ENCODE measurements at regions not wholly inside any gene's neighbourhood (a gene's known extent, or its start where the extent isn't known, plus 50 kb on each side); places are given as distances from the start of the nearest gene placed in this dataset.

DNA sequence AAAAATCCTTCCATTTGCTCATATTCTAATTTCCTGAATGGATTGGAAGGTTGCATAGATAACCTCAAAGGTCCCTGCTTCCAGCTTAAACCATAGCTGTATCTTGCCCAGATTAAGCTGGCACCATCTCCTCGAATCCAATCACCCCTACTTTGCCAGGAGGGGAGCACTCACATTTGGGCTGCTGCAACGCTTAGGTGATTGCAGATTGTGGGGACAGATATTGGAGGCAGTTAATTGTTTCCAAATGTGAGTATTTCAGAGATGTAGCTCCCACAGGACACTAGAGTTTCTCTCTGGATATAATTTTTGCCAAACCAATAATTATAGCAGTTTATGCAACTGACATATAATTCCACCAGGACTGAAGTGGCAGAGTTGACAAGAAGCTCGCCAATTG lies 53.5 kb upstream of the ACSL1 start:
- H3K36me3 Mint-ChIP-seq, result no peaks in the 10 kb centered on the region
- no peak overlapping the region for H3K4me3 Mint-ChIP-seq
- H3K27me3 Mint-ChIP-seq, result no peaks in the 10 kb centered on the region
- peaks cover 0 to 3% of the 10 kb centered on the region in 2 donors for H3K4me1 Mint-ChIP-seq
- no peak for DNase-seq
- H3K27ac Mint-ChIP-seq, result no peak overlapping the region
- H3K9me3 Mint-ChIP-seq, result no peaks in the 10 kb centered on the region
- ATAC-seq (replicated peaks), result no peak

DNA sequence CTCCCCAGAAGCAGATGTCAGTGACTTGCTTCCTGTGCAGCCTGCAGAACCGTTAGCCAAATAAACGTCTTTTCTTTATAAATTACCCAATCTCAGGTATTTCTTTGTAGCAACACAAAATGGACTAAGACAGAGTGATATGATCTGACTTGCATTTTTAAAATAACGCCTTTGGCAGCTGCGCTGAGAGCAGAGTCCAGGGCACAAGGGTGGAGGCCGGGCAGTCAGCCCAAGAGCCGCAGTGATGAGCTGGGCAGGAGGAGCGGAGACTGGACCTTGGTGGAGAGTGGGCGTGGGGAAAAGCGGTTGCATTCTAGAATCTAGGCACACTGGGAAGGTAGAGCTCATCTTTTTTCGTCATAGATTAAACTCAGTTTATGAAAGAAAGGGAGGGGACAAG lies 56.5 kb upstream of the ACSL1 start:
- DNase-seq (no peak), ATAC-seq (replicated peaks) (no peak)
- Mint-ChIP-seq H3K36me3 (no peaks in the 10 kb centered on the region), H3K27ac (no peak overlapping the region), H3K4me1 (peaks cover 0 to 3% of the 10 kb centered on the region in 2 donors), H3K9me3 (no peaks in the 10 kb centered on the region), H3K27me3 (no peaks in the 10 kb centered on the region), H3K4me3 (no peak overlapping the region)

DNA sequence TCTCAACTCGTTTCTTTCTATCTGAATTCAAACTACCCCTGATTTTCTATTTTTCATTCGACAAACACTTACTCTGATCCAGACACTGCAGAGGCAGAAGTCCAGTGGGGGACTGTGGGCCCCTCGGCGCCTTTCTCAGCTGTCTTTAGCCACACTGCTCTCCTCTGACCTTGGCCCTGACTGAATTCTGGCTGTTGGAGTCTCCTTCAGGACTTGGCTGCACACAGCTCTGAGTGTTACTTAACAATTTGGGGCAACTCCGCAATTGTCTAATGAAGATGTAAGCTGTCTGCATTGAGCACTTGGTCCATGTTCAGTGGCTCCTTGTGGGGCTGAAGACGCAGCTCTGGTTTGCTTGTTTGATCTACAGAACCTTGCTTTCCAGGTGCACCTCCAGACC lies 57.3 kb upstream of the ACSL1 start:
- Mint-ChIP-seq H3K27ac (no peak overlapping the region), H3K27me3 (no peaks in the 10 kb centered on the region), H3K4me1 (peaks cover 0 to 3% of the 10 kb centered on the region in 2 donors), H3K4me3 (no peak overlapping the region), H3K9me3 (no peaks in the 10 kb centered on the region), H3K36me3 (no peaks in the 10 kb centered on the region)
- DNase-seq (no peak), ATAC-seq (replicated peaks) (no peak)

DNA sequence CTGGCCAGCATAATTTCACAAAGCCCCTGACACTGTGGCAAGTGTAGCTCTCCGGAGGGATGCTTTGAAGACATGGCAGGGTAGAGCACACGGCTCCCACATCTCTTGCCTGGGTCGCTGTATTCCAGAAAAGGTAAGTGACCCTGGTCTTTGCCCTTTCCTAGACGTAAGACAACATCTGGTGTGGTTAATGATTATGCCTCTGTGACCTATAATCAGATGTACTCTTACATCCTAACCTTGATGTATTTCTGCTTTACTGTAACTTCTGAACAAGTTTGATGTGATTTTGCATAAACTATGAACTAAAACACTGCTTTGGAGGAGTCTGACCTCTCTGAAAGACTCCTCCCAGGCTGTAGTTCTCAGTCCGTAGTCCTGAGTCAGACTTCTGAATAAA lies 59.1 kb upstream of the ACSL1 start:
- Mint-ChIP-seq H3K4me1 (peaks cover 9 to 10% of the 10 kb centered on the region in 2 donors), H3K9me3 (no peaks in the 10 kb centered on the region), H3K4me3 (no peak overlapping the region), H3K36me3 (no peaks in the 10 kb centered on the region), H3K27ac (no peak overlapping the region), H3K27me3 (no peaks in the 10 kb centered on the region)
- DNase-seq (no peak), ATAC-seq (replicated peaks) (no peak)

DNA sequence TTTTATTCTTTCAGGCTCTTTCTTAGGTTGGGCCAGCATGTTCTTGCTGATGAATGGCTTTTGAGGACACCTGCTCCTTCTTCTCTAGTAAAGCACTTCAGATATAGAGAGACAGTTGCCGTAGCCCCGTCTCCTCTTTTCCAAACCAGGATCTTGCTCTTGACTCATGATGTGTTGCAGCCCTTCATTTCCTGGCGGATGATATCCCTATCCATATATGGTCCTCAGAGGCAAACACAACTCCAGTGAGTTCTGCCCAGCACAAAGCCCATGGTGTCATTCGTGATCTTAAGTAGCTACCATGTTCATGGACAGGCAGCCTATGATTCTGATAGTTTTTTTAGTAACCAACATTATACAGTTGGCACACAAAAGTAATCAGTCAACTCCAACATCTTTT lies 59.8 kb upstream of the ACSL1 start:
- H3K27ac Mint-ChIP-seq, result no peak overlapping the region
- no peaks in the 10 kb centered on the region for H3K9me3 Mint-ChIP-seq

DNA sequence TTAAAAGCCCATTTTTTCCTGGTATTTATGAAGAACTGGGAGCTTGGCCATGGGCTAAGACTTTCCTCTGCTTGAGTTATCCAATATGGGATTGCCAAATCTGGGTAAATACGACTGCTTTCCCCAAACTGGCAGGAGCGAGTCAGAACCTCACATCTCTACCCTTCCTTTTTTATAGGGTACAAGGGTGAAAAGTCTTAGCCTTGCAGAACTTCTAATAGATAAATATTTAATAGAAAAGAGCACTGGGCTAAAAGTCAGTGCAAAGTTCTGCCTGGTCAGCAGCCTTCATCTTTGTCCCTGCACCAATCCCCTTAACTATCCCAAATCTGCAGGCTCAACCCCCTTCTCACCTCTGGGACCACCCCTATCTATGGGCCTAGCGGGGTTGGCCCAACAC lies 61.6 kb upstream of the ACSL1 start:
- Mint-ChIP-seq H3K36me3 (no peaks in the 10 kb centered on the region), H3K4me3 (no peak overlapping the region), H3K9me3 (no peaks in the 10 kb centered on the region), H3K27me3 (no peaks in the 10 kb centered on the region), H3K4me1 (peaks cover 15 to 16% of the 10 kb centered on the region in 2 donors), H3K27ac (no peak overlapping the region)
- DNase-seq (no peak), ATAC-seq (replicated peaks) (no peak)

More for the DNA sequence above, 59.8 kb upstream of the ACSL1 start:
- ATAC-seq (replicated peaks) (no peak), DNase-seq (no peak)
- no peaks in the 10 kb centered on the region for H3K27me3 Mint-ChIP-seq
- H3K36me3 Mint-ChIP-seq, result no peaks in the 10 kb centered on the region
- H3K4me1 Mint-ChIP-seq, result peaks cover 15 to 16% of the 10 kb centered on the region in 2 donors
- no peak overlapping the region for H3K4me3 Mint-ChIP-seq

DNA sequence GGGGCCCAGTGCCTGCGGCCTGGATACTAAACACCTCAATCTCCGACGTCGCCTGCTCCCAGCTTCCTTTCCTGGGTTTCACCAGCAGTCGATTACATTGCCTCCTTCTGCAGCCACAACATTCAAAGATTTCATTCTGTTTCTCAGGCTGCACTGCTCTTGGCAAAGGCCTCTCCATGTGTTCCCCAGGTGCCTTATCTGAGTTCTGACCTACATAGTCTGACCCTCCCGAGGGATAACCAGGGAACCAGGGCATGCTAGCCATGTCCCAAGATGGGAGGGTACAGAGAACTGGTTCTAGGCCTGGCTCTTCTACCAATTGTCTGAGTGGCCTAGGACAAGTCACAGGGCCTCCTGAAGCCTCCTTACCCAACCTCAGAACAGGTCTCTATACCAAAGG lies 62.2 kb upstream of the ACSL1 start:
- ATAC-seq (replicated peaks), result no peak
- Mint-ChIP-seq H3K27me3 (no peaks in the 10 kb centered on the region), H3K4me1 (peaks cover 13 to 16% of the 10 kb centered on the region in 2 donors), H3K9me3 (no peaks in the 10 kb centered on the region), H3K27ac (no peak overlapping the region), H3K36me3 (no peaks in the 10 kb centered on the region), H3K4me3 (no peak overlapping the region)
- DNase-seq, result no peak

DNA sequence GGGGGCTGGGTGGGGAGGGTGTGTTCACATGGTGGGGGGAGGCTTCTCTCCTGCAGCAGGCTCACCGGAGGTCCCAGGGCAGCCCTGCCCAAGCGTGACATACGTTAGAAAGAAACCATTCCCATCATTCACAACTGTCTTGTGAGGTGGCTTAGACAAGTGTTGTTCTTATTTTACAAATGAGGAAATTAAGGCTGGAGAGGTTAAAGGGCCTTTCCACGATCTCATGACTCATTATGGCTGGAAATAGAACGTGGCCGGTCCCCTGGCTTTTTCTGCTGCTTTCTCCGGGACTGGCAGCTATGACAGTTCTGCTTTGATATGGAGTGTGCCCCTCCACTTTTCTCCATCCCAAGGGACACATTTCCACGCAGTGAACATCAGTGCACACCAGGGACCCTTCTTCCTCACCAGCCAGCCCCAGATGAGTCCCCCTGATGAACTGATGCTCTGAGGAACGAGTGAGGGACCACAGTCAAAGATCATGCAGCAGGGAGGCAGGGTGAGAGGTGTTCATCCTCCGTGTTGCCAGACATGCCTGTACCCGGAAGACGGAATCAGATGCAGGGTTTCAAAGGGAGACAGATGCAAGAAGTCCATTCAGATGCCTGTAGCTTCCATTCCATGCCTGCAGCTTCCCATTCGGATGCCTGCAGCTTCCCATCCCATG lies 64.0 kb upstream of the ACSL1 start:
- peak overlapping the region; percentile 40 to 52 for H3K4me3 Mint-ChIP-seq
- H3K27ac Mint-ChIP-seq, result peak overlapping the region; percentile 38
- peaks cover 2 to 7% of the 10 kb centered on the region in 2 donors for H3K9me3 Mint-ChIP-seq
- DNase-seq (peak; percentile 6), ATAC-seq (replicated peaks) (peak; percentile 67 to 91)
- peaks cover 15 to 16% of the 10 kb centered on the region in 2 donors for H3K4me1 Mint-ChIP-seq
- peaks cover 0 to 3% of the 10 kb centered on the region in 2 donors for H3K36me3 Mint-ChIP-seq
- H3K27me3 Mint-ChIP-seq, result peaks cover 0 to 3% of the 10 kb centered on the region in 2 donors

DNA sequence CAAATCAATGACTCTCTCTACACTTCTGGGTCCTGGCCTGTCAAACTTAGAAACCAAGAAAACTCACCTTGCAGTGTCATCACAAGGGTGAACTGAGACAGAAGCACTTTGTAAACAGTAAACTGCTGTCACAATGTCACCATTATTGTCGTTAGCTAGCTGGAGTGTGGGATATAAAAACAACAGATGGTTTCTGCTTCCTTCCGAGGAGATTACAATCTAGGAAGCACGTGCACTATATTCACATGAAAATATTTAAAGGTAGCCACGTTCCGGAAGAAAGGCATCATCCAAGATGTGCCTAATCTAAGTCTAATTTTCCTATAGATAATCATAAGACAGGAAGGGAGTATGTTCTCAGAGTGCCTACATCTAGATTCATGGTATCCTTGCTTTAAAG lies 64.7 kb upstream of the ACSL1 start:
- no peak overlapping the region for H3K27ac Mint-ChIP-seq
- DNase-seq, result no peak
- peaks cover 19 to 22% of the 10 kb centered on the region in 2 donors for H3K4me1 Mint-ChIP-seq
- no peak for ATAC-seq (replicated peaks)
- peaks cover 0 to 3% of the 10 kb centered on the region in 2 donors for H3K36me3 Mint-ChIP-seq
- H3K9me3 Mint-ChIP-seq, result peaks cover 2 to 7% of the 10 kb centered on the region in 2 donors
- peak overlapping the region in 1 of 2 donors; percentile 3 for H3K4me3 Mint-ChIP-seq
- H3K27me3 Mint-ChIP-seq, result peaks cover 0 to 3% of the 10 kb centered on the region in 2 donors

DNA sequence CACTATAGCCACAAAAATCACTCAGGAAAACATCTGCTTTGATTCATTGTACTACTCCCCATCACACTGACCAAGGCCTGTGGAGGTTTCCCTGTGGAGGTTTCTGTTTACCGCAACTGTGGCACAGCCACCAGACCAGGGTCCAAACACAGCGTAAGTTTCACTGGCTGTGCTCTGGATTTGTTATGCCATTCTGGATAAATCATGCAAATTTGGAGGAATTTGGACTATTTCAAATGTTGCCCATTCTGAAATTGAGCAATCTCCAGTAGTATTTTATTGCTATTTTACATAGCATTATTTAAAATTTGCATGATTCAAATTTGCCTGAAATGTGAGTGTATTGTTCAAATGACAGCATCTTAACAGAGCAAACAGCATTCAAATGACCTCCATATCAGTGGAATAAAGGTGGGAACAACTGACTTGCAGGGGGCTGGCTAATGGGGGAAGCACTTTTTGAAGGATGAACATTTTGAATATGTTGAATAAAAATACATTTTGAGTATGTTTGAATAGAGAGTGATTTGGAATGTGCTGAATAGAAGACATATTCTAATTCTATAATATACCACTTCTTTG lies 66.1 kb upstream of the ACSL1 start:
- no peak overlapping the region for H3K4me3 Mint-ChIP-seq
- H3K36me3 Mint-ChIP-seq, result peaks cover 0 to 3% of the 10 kb centered on the region in 2 donors
- H3K27ac Mint-ChIP-seq, result no peak overlapping the region
- H3K27me3 Mint-ChIP-seq, result peaks cover 3 to 4% of the 10 kb centered on the region in 2 donors
- DNase-seq (no peak), ATAC-seq (replicated peaks) (no peak)
- H3K9me3 Mint-ChIP-seq, result peaks cover 2 to 7% of the 10 kb centered on the region in 2 donors
- peaks cover 22 to 27% of the 10 kb centered on the region in 2 donors for H3K4me1 Mint-ChIP-seq

DNA sequence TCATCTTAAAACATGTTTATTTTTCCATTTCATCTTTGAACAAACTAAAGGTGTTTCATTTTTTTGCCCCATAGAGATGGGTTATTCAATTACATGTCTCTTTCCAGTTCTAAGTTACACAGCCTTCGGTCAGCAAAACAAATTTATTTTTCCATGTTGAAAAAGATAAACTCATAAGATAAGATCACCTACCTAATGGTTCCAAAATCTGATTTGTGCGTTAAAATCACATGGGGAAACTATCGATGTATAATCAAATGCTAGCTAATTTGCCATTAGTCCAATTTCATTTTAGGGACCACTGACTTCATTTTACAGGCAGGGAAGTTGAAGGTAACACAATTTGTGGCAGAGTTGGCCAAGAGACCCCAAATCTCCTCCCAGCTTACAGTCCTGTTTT lies 67.2 kb upstream of the ACSL1 start:
- DNase-seq, result no peak
- Mint-ChIP-seq H3K4me3 (no peak overlapping the region), H3K27ac (no peak overlapping the region), H3K4me1 (peaks cover 31 to 33% of the 10 kb centered on the region in 2 donors), H3K36me3 (peaks cover 0 to 3% of the 10 kb centered on the region in 2 donors), H3K27me3 (peaks cover 6 to 10% of the 10 kb centered on the region in 2 donors), H3K9me3 (peaks cover 2 to 7% of the 10 kb centered on the region in 2 donors)
- no peak for ATAC-seq (replicated peaks)

DNA sequence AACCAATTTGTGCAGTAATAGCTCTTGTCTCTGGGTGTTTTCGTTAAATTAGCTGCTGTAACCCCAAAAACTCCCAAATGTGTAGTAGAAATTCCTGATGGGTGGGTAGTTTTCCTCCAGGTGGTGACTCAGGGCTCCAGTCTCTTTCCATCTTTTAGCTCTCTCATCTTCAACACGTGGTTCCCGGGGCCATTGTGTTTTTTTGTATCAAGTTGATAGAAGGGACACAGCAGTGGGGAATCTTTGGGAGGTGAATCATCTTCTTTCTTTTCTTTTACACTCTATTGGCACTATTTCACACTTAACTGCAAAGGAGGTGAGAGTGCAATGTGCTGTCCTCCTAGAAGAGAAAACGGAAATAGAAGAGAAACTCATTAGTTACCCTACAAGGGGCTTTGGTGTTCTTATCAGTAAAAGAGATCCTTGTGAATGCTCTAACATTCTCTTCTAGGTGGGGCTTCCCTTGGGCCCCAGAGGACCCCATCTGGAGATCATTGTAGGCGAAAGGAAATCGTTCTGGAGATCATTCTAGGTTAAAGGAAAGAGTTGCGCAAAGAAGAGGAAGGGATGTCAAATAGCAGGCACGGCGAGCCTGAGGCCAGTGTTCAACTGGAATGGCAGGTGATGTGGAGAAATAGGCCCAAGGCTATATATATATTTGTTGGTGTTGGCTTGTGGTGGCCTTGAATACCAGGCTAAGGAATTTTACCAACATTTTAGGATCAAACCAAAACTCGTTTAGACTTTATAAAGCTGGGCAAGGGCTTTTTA lies 68.2 kb upstream of the ACSL1 start:
- Mint-ChIP-seq H3K27me3 (peaks cover 7 to 16% of the 10 kb centered on the region in 2 donors), H3K27ac (no peak overlapping the region)

DNA sequence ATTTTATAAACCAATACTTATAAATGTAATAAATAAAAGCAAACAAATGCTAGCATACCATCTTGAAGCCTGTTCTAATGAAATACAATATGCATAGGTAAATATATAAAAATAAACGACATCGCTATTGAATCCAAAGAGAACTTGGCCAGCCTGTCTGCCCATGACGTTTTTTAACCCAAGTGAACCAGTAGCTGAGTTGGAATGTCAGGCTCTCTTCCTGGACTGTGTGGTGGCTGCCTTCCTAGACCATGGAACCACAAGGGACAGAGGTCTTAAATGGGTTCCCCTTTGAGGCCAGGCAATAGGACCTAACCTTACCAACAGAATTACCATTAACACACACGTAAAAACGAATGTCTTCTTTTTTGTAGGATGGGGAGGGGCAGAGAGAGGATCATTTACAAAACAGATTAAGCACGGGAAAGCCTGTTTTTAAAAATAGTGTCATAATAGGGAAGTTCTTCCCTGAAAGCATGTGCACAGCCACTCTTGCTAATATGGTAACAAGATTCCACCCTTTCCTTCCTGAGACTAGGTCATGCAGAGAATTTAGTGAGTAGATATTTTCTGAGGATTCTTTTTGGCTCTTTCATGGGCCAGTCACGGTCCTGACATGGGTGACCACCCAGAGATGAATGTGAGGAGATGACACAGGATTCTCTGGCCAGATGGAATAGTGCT lies 69.4 kb upstream of the ACSL1 start:
- Mint-ChIP-seq H3K4me1 (peaks cover 29 to 32% of the 10 kb centered on the region in 2 donors), H3K27me3 (peaks cover 7 to 16% of the 10 kb centered on the region in 2 donors), H3K27ac (no peak overlapping the region), H3K36me3 (peaks cover 1 to 3% of the 10 kb centered on the region in 2 donors), H3K9me3 (peaks cover 2 to 7% of the 10 kb centered on the region in 2 donors), H3K4me3 (no peak overlapping the region)
- no peak for ATAC-seq (replicated peaks)
- DNase-seq, result no peak

More for the DNA sequence above, 68.2 kb upstream of the ACSL1 start:
- Mint-ChIP-seq H3K4me3 (no peak overlapping the region), H3K4me1 (peaks cover 30 to 33% of the 10 kb centered on the region in 2 donors), H3K9me3 (peaks cover 2 to 7% of the 10 kb centered on the region in 2 donors), H3K36me3 (peaks cover 0 to 3% of the 10 kb centered on the region in 2 donors)
- no peak for ATAC-seq (replicated peaks)
- DNase-seq, result no peak

Data from stimulated activated naive B cell treated with anti-CD40 and anti-IgM and Interleukin-4, amounts not matched to agents 10 μg/mL and 1 μg/mL and 100 μg/mL, for 72 hours (primary cell).